Right lobe of liver (tissue), 4 donors: ENCODE measurements at regions not wholly inside any gene's neighbourhood (a gene's known extent, or its start where the extent isn't known, plus 50 kb on each side); places are given as distances from the start of the nearest gene placed in this dataset.

Source experiments
- CTCF ChIP-seq, 4 donors: fragments of 200-600 bp in 3 of 4; fragments of 450-650 bp in 1 of 4; IDR thresholded peaks; one replicate each; pipeline versions ENCODE4 v1.5.1 to v1.8.0; 2016 to 2022; ENCODE audit warnings: antibody characterized with exemption in 4 of 4, mild to moderate bottlenecking in 2 of 4
- POLR2A ChIP-seq: fragments of 450-650 bp; IDR thresholded peaks from one replicate; pipeline ENCODE4 v1.6.1; 2017; ENCODE audit warnings: antibody characterized with exemption, mild to moderate bottlenecking
- donor health status: DM: no; HTN: no; CAD: no.
- donor health status: DM: no; HTN: no; CAD: no.
- donor health status: DM: no; HTN: yes; CAD: no.

- TF ChIP-seq CTCF (IDR thresholded peaks at IDR 0.05) (no peak), POLR2A (no peak)
These were observed 448.5 kb downstream of the PDZRN4 start for GRCh38 chr12:41636653-41637052.
